HepG2 (cell line): ENCODE measurements at regions not wholly inside any gene's neighbourhood (a gene's known extent, or its start where the extent isn't known, plus 50 kb on each side); places are given as distances from the start of the nearest gene placed in this dataset.

ENCODE experiments used
- ATAC-seq: fragments of 200-7000 bp; cut with Tn5 transposase; 3 replicates; pipeline ENCODE4 v1.9.1; 2020; ENCODE audit warnings: mild to moderate bottlenecking, moderate library complexity
- BruUV-seq: library from RNA; stranded (reverse); fragments of 400-500 nt; replicated peaks from 2 replicates; lab custom pipeline; 2021; lab: Mats Ljungman, UMichigan
- CTCF ChIA-PET: fragments of 300-600 bp; formaldehyde crosslinking; extraction: SDS; loops from one replicate; lab custom pipeline; 2021; ENCODE audit warnings: low total read pairs, inconsistent platforms, low intra/inter-chr PET ratio; lab: Yijun Ruan, JAX
- POLR2A ChIA-PET: fragments of 350-600 bp; sonication (Branson Sonifier 250); formaldehyde crosslinking; loops from one replicate; lab custom pipeline; 2020; ENCODE audit warnings: antibody characterized with exemption, inconsistent platforms; lab: Yijun Ruan, JAX
- DNase-seq: peaks from one replicate; pipeline ENCODE4 v3.0.0-alpha.2; 2015; ENCODE audit warnings: low spot score
- FAIRE-seq: peaks from 3 replicates; lab custom pipeline; 2011; peaks lifted over from hg19 to GRCh38; lab: Jason Lieb, UNC
- H2AFZ ChIP-seq: one replicate; pipeline ENCODE4 v1.6.1; 2011; ENCODE audit warnings: low read length, inconsistent platforms
- H3K27ac ChIP-seq: fragments of 300-600 bp; 3 replicates; pipeline ENCODE4 v1.8.0; 2011; ENCODE audit warnings: mixed run types, mild to moderate bottlenecking, mixed read lengths, low read length, inconsistent platforms; ENCODE audit not compliant: insufficient read depth; ENCODE audit errors: extremely low read length
- H3K27me3 ChIP-seq, 2 experiments: fragments of 200-600 bp in 1 of 2; 2 replicates in 1 of 2; 3 replicates in 1 of 2; pipeline versions ENCODE4 v1.6.0 to v1.8.0; 2011; ENCODE audit warnings: low read length in 2 of 2, mild to moderate bottlenecking in 2 of 2, moderate library complexity in 2 of 2, inconsistent platforms in 1 of 2; ENCODE audit not compliant: insufficient read depth in 2 of 2, control insufficient read depth in 1 of 2
- H3K36me3 ChIP-seq, 2 experiments: fragments of 200-600 bp in 1 of 2; replicated peaks in 1 of 2; 2 replicates in 1 of 2; 3 replicates in 1 of 2; pipeline versions ENCODE4 v1.5.1 to v1.8.0; 2011; ENCODE audit warnings: low read length in 2 of 2, inconsistent platforms in 1 of 2; ENCODE audit not compliant: insufficient read depth in 2 of 2, control insufficient read depth in 1 of 2
- H3K4me1 ChIP-seq: 2 replicates; pipeline ENCODE4 v1.5.1; 2012; ENCODE audit warnings: low read length, inconsistent platforms; ENCODE audit not compliant: insufficient read depth
- H3K4me2 ChIP-seq: 2 replicates; pipeline ENCODE4 v1.6.0; 2011; ENCODE audit warnings: low read depth, low read length, inconsistent platforms
- H3K4me3 ChIP-seq, 3 experiments: fragments of 200-600 bp in 1 of 3; sonication (generic), shearing (Covaris generic) in 1 of 3; replicated peaks in 1 of 3; 2 replicates each; pipeline ENCODE4 v1.5.1; 2011 to 2016; ENCODE audit warnings: low read length in 3 of 3, inconsistent platforms in 2 of 3, low read depth in 2 of 3, mild to moderate bottlenecking in 2 of 3, control low read depth in 1 of 3, mixed read lengths in 1 of 3; ENCODE audit not compliant: insufficient read depth in 1 of 3
- H3K79me2 ChIP-seq: one replicate; pipeline ENCODE4 v1.6.1; 2011; ENCODE audit warnings: low read length, inconsistent platforms; ENCODE audit not compliant: insufficient read depth
- H3K9ac ChIP-seq: 2 replicates; pipeline ENCODE4 v1.6.0; 2011; ENCODE audit warnings: mild to moderate bottlenecking, low read depth, low read length, inconsistent platforms; ENCODE audit not compliant: insufficient read depth
- H3K9me3 ChIP-seq: 2 replicates; pipeline ENCODE4 v1.5.1; 2012; ENCODE audit warnings: mild to moderate bottlenecking, low read length
- H4K20me1 ChIP-seq: 2 replicates; pipeline ENCODE4 v1.6.0; 2011; ENCODE audit warnings: inconsistent platforms, mild to moderate bottlenecking, low read length, moderate library complexity; ENCODE audit not compliant: insufficient read depth
- EHMT2 ChIP-seq: fragments of 200-600 bp; sonication (generic); IDR thresholded peaks from 2 replicates; pipeline ENCODE4 v1.7.0; 2017; ENCODE audit warnings: antibody characterized with exemption, low read depth, low read length, borderline replicate concordance
- ETV5 ChIP-seq: IDR thresholded peaks from 2 replicates; pipeline ENCODE4 v1.6.1; 2018; ENCODE audit warnings: missing biosample characterization, missing genetic modification reagents, inconsistent platforms, borderline replicate concordance
- FIP1L1 ChIP-seq: fragments of 200-400 bp; formaldehyde crosslinking; IDR thresholded peaks from 2 replicates; pipeline ENCODE4 v1.6.1; 2018; ENCODE audit warnings: low read depth, mild to moderate bottlenecking, low read length, moderate library complexity, borderline replicate concordance; ENCODE audit not compliant: insufficient read depth
- NFYB ChIP-seq: sonication (generic); formaldehyde crosslinking; IDR thresholded peaks from 2 replicates; pipeline ENCODE4 v1.4.0; 2020; ENCODE audit warnings: missing genetic modification reagents
- SRF ChIP-seq: IDR thresholded peaks from 2 replicates; pipeline ENCODE4 v1.6.1; 2011; ENCODE audit warnings: mild to moderate bottlenecking, low read depth, low read length, moderate library complexity
- SSRP1 ChIP-seq: IDR thresholded peaks from 2 replicates; pipeline ENCODE4 v1.6.1; 2016; ENCODE audit warnings: control low read depth
- USF2 ChIP-seq, 2 experiments: sonication (generic) in 1 of 2; formaldehyde crosslinking in 1 of 2; IDR thresholded peaks; 2 replicates each; pipeline versions ENCODE4 v1.5.1 to v1.6.1; 2011 to 2020; ENCODE audit warnings: borderline replicate concordance in 1 of 2, low read depth in 1 of 2, low read length in 1 of 2, mild to moderate bottlenecking in 1 of 2, missing genetic modification reagents in 1 of 2, moderate library complexity in 1 of 2
- ZBTB20 ChIP-seq: sonication (generic); formaldehyde crosslinking; IDR thresholded peaks from 2 replicates; pipeline ENCODE4 v1.8.1; 2023; ENCODE audit warnings: missing genetic modification reagents, low read depth, mild to moderate bottlenecking, borderline replicate concordance
- ZNF121 ChIP-seq: sonication (generic); formaldehyde crosslinking; IDR thresholded peaks from 2 replicates; pipeline ENCODE4 v1.5.0; 2020; ENCODE audit warnings: mild to moderate bottlenecking, missing genetic modification reagents
- ZNF142 ChIP-seq: sonication (generic); formaldehyde crosslinking; IDR thresholded peaks from 2 replicates; pipeline ENCODE4 v1.4.0; 2020; ENCODE audit warnings: missing genetic modification reagents
- ZNF282 ChIP-seq: fragments of 450-650 bp; IDR thresholded peaks from 2 replicates; pipeline ENCODE4 v1.6.1; 2018; ENCODE audit not compliant: partially characterized antibody
- ZNF709 ChIP-seq: sonication (generic); formaldehyde crosslinking; IDR thresholded peaks from 2 replicates; pipeline ENCODE4 v1.5.0; 2020; ENCODE audit warnings: mild to moderate bottlenecking, missing genetic modification reagents
- ZNF83 ChIP-seq: sonication (generic); formaldehyde crosslinking; IDR thresholded peaks from 2 replicates; pipeline ENCODE4 v1.4.0; 2020; ENCODE audit warnings: missing genetic modification reagents, mild to moderate bottlenecking, borderline replicate concordance
- ZNF839 ChIP-seq: sonication (generic); formaldehyde crosslinking; IDR thresholded peaks from 2 replicates; pipeline ENCODE4 v1.4.0; 2020; ENCODE audit warnings: missing genetic modification reagents, mild to moderate bottlenecking, borderline replicate concordance
- WGBS: methylation state at CpG from one replicate; pipeline ENCODE4 v1.1.6; 2017; ENCODE audit warnings: low lambda C conversion rate; 5-methylcytosine and 5-hydroxymethylcytosine counted together
- in situ Hi-C: cut with HindIII; loops from 2 replicates; pipeline ENCODE4 v1.10.0; 2017; ENCODE audit warnings: low pct_unique_long_range_greater_than_20kb; ENCODE audit not compliant: extremely low pct_ligation_motif_present
- intact Hi-C: fragments of 100-400 bp; cut with micrococcal nuclease; formaldehyde crosslinking; loops from one replicate; pipeline ENCODE4 v1.10.0; 2022; ENCODE audit not compliant: unreplicated experiment
- TF ChIP-seq, protein P1 (sequence below): sonication (generic); formaldehyde crosslinking; IDR thresholded peaks from 2 replicates; pipeline ENCODE4 v1.4.0; 2020; ENCODE audit warnings: missing genetic modification reagents

DNA sequence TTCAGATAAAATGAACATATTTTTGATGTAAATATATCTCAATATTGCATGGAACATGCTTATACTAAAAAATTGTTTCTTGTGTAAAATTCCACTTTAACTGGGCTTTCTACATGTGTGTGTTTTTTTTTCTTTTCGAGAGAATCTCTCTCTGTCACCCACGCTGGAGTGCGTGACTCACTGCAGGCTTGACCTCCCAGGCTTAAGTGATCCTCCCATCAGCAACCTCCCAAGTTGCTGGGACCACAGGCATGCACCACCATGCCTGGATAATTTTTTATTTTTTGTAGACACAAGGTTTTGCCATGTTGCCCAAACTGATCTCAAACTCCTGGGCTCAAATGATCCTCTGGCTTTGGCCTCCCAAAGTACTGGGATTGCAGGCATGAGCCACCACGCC lies 254.6 kb downstream of the LOXHD1 start (continued):
- TF ChIP-seq ZNF142 (CRISPR knock-in tag) = no peak
- TF ChIP-seq ZNF839 = no peak
- TF ChIP-seq, protein P1, sequence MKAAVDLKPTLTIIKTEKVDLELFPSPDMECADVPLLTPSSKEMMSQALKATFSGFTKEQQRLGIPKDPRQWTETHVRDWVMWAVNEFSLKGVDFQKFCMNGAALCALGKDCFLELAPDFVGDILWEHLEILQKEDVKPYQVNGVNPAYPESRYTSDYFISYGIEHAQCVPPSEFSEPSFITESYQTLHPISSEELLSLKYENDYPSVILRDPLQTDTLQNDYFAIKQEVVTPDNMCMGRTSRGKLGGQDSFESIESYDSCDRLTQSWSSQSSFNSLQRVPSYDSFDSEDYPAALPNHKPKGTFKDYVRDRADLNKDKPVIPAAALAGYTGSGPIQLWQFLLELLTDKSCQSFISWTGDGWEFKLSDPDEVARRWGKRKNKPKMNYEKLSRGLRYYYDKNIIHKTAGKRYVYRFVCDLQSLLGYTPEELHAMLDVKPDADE (CRISPR knock-in tag) = no peak

DNA sequence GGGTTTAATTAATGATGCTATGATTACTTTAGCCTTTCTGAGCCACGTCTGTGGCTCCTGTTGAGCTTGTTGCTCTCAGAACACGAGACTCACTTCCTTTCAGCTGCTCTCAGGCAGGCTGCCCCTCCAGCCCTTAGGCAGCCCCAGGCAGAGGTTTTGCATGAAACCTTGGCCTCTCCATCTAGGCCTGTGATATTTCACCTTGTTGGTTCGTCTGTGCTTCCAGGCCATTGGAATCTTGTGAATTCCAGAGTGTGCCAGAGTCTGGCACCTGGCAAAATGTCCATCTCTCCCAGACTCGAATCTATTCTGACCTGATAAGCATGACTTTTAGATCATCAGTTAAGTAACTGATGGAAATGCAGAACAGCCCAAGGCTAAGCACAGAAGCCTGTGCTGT lies 254.1 kb downstream of the LOXHD1 start:
- in situ Hi-C loops (no loop called here), intact Hi-C loops (no loop called here)
- Histone ChIP-seq H3K9me3 (no peaks in the 10 kb centered on the region), H3K79me2 (no peaks in the 10 kb centered on the region), H3K4me1 (no peaks in the 10 kb centered on the region), H3K36me3 (no peaks in the 10 kb centered on the region), H3K27ac (no peak overlapping the region), H4K20me1 (no peaks in the 10 kb centered on the region), H3K27me3 (peaks cover 2 to 30% of the 10 kb centered on the region in 2 experiments; a peak in 4 of 5 replicates), H3K9ac (no peak overlapping the region), H3K4me3 (no peak overlapping the region), H2AFZ (no peak overlapping the region), H3K4me2 (no peak overlapping the region)
- ATAC-seq (no peak), DNase-seq (no peak), FAIRE-seq (no peak)
- POLR2A ChIA-PET = no interaction called here
- CTCF ChIA-PET = no interaction called here
- no TSS peak for BruUV-seq
- WGBS = 0% methylated on average over 4 of the region's 4 CpGs
- TF ChIP-seq NFYB (no peak), USF2 (IDR thresholded peaks at IDR 0.05; ENCODE audit: low read depth, low read length) (no peak), USF2 (CRISPR knock-in tag; IDR thresholded peaks at IDR 0.05; ENCODE audit: borderline replicate concordance) (no peak), ZNF121 (CRISPR knock-in tag) (no peak), SRF (no peak), ZBTB20 (CRISPR knock-in tag) (no peak), FIP1L1 (no peak), SSRP1 (CRISPR knock-in tag) (no peak), EHMT2 (no peak), ETV5 (CRISPR knock-in tag) (no peak), ZNF282 (no peak), ZNF709 (CRISPR knock-in tag) (no peak), ZNF83 (CRISPR knock-in tag) (no peak)
